Activated naive CD4-positive, alpha-beta T cell treated with anti-CD3 and anti-CD28 coated beads for 36 hours (primary cell): ENCODE measurements at regions not wholly inside any gene's neighbourhood (a gene's known extent, or its start where the extent isn't known, plus 50 kb on each side); places are given as distances from the start of the nearest gene placed in this dataset.
"Not testable (repeated sequence)": the region's sequence is repeated elsewhere in the genome, so short reads cannot be mapped to it uniquely, and the experiment has no call there.

Experiments
- CTCF ChIA-PET: fragments of 350-600 bp; sonication (Branson Sonifier 250); formaldehyde crosslinking; loops from one replicate; lab custom pipeline; 2021; ENCODE audit warnings: antibody characterized with exemption; lab: Charles Lee
- DNase-seq: peaks from one replicate; pipeline ENCODE4 v3.0.0-alpha.2; 2020
- H3K27ac Mint-ChIP-seq: one replicate; pipeline ENCODE4 v1.8.0; 2021; ENCODE audit warnings: mild to moderate bottlenecking, mixed read lengths
- H3K27me3 Mint-ChIP-seq: one replicate; pipeline ENCODE4 v1.8.0; 2021; ENCODE audit warnings: low read depth, mixed read lengths
- H3K36me3 Mint-ChIP-seq: one replicate; pipeline ENCODE4 v1.8.0; 2021; ENCODE audit warnings: low read depth, mixed read lengths
- H3K4me1 Mint-ChIP-seq: one replicate; pipeline ENCODE4 v1.8.0; 2021; ENCODE audit warnings: low read depth, mixed read lengths
- H3K4me3 Mint-ChIP-seq: one replicate; pipeline ENCODE4 v1.8.0; 2021; ENCODE audit warnings: mild to moderate bottlenecking, moderate library complexity, mixed read lengths
- H3K9me3 Mint-ChIP-seq: one replicate; pipeline ENCODE4 v1.8.0; 2021; ENCODE audit warnings: mixed read lengths
- intact Hi-C: fragments of 100-400 bp; cut with micrococcal nuclease; formaldehyde crosslinking; loops from one replicate; pipeline ENCODE4 v1.15.1; 2023

DNA sequence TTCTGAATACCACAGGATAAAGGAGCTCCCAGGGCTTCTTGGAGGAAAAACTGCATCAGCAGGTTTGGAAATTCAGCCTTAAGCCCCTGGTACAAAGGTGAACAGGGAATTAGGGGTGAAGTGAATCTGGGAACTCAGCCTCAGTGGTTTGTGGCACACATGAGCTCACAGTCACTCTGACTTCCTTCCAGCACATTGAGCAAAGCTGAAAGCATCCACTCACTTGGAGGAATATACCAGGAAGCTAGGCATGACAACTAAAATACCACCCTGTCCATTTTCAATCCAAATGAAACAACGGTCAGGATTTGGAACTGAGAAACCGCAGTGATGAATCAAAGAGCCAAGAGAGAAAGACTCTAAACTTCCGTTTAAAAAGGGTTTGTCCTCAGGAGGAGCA, 216.1 kb downstream of the ICOS start:
- Mint-ChIP-seq H3K27ac (no peak overlapping the region), H3K9me3 (no peaks in the 10 kb centered on the region), H3K36me3 (no peaks in the 10 kb centered on the region), H3K27me3 (peaks cover 3% of the 10 kb centered on the region), H3K4me3 (no peak overlapping the region), H3K4me1 (no peaks in the 10 kb centered on the region)
- intact Hi-C loops: no loop called here
- CTCF ChIA-PET: interaction anchor here (0.7 to 3.7 kb wide), 3 partner anchors 12 to 79 kb away, joined by 3 to 20 read pairs (median 4); no protein-coding TSS in a partner anchor
- DNase-seq: no peak

DNA sequence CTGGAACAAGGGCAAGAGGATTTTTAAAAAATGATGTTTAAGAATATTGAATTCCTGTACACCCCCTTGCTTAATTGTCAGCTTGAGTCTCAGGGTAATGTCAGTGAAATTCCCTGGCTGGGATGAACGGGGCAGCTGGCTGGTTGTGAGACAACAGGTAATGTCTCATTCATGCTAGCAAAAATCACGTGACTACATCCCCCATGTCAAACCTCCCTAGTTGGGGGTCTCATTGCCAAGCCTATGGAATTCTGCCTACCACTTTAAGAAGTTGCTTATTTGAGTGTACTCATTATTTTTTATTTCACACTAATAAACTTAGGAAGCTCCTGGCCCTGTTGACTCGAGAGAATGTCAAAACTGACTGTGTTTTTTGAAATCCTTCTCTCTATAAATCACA, 218.3 kb downstream of the ICOS start:
- Mint-ChIP-seq H3K27me3 (no peaks in the 10 kb centered on the region), H3K36me3 (no peaks in the 10 kb centered on the region), H3K4me1 (no peaks in the 10 kb centered on the region), H3K27ac (no peak overlapping the region), H3K4me3 (no peak overlapping the region), H3K9me3 (no peaks in the 10 kb centered on the region)
- intact Hi-C loops: no loop called here
- no peak for DNase-seq
- CTCF ChIA-PET: interaction anchor here (3.7 kb wide), 1 partner anchor 22 kb away, joined by 20 read pairs; no protein-coding TSS in a partner anchor

DNA sequence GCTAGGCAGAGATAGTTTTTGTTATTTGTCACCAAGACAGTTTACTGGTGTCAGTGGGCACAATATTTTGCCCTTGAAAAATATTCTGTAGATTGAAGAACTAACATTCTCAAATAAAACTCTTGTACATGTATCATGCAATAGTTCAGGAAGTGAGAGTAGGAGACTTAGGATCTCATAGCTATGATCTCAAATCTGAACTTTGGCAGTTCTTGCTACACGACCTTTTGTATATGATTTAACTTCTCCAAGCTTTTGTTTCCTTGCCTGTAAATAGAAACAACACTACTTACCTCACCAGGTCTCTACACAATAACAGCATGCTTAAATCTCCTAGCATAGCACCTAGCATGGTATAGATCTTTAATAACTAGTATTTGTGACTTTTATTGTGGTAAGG, 219.9 kb downstream of the ICOS start:
- intact Hi-C loops: no loop called here
- peaks cover under 1% of the 10 kb centered on the region for H3K27me3 Mint-ChIP-seq
- no peak for DNase-seq
- no peak overlapping the region for H3K4me3 Mint-ChIP-seq
- H3K27ac Mint-ChIP-seq: no peak overlapping the region
- H3K9me3 Mint-ChIP-seq: no peaks in the 10 kb centered on the region
- no peaks in the 10 kb centered on the region for H3K4me1 Mint-ChIP-seq
- CTCF ChIA-PET: interaction anchor here (0.6 kb wide), 1 partner anchor 167 kb away, joined by 4 read pairs; no protein-coding TSS in a partner anchor
- no peaks in the 10 kb centered on the region for H3K36me3 Mint-ChIP-seq

DNA sequence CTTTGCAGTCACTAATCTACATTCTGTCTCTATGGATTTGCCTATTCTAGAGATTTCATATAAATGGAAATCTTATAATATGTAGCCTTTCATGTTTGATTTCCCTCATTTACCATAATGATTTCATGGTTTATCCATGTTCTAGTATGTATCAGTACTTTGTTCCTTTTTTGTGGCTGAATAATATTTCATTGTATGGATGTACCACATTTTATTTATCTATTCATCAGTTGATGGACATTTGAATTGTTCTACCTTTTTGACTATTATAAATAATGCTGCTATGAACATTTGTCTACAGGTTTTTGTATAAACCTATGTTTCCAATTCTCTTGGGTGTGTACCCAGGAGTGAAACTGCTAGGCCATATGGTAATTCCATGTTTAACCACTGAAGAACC, 221.1 kb downstream of the ICOS start:
- CTCF ChIA-PET: no interaction called here
- H3K9me3 Mint-ChIP-seq: no peaks in the 10 kb centered on the region
- intact Hi-C loops: no loop called here
- H3K27ac Mint-ChIP-seq: no peak overlapping the region
- H3K36me3 Mint-ChIP-seq: no peaks in the 10 kb centered on the region
- peaks cover 5% of the 10 kb centered on the region for H3K27me3 Mint-ChIP-seq
- H3K4me3 Mint-ChIP-seq: no peak overlapping the region
- H3K4me1 Mint-ChIP-seq: no peaks in the 10 kb centered on the region
- no peak for DNase-seq

- no peak for DNase-seq
- H3K9me3 Mint-ChIP-seq: no peaks in the 10 kb centered on the region
- no peaks in the 10 kb centered on the region for H3K4me1 Mint-ChIP-seq
- intact Hi-C loops: no loop called here
- H3K4me3 Mint-ChIP-seq: no peak overlapping the region
- no peaks in the 10 kb centered on the region for H3K36me3 Mint-ChIP-seq
- CTCF ChIA-PET: interaction anchor here (0.6 to 1.8 kb wide), 4 partner anchors 14 to 102 kb away, joined by 3 to 8 read pairs (median 4); no protein-coding TSS in a partner anchor
- peaks cover 5% of the 10 kb centered on the region for H3K27me3 Mint-ChIP-seq
- no peak overlapping the region for H3K27ac Mint-ChIP-seq
Observed at GRCh38 chr2:204159526-204159925, 223.0 kb downstream of the ICOS start.

GRCh38 chr2:204160989-204161388, 224.4 kb downstream of the ICOS start:
- Mint-ChIP-seq H3K4me3 (no peak overlapping the region), H3K27me3 (peaks cover 8% of the 10 kb centered on the region), H3K4me1 (no peaks in the 10 kb centered on the region), H3K36me3 (no peaks in the 10 kb centered on the region), H3K27ac (no peak overlapping the region), H3K9me3 (no peaks in the 10 kb centered on the region)
- CTCF ChIA-PET: no interaction called here
- intact Hi-C loops: no loop called here
- DNase-seq: no peak

- no peaks in the 10 kb centered on the region for H3K4me1 Mint-ChIP-seq
- CTCF ChIA-PET: no interaction called here
- no peak for DNase-seq
Observed at GRCh38 chr2:204161886-204162285, 225.3 kb downstream of the ICOS start.

DNA sequence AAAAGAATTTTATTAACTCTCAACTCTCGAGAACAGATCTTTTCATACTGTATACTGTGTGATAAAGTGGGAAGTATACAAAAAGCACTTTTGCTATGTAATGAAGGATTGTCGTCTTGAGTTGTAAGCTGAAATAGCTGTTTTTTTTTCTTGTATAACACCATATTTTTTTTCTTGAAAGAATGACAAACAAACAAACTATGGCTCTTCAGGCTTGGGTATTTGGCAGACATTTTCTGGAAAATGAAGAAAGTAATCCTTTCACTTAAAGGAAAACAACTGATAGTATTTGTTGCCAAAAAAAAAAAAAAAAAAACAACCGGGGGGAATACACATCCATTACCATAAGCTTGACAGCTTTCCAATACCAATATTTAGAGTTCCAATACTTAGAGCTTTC, 230.4 kb downstream of the ICOS start:
- Mint-ChIP-seq H3K27me3 (peaks cover 3% of the 10 kb centered on the region), H3K4me1 (no peaks in the 10 kb centered on the region), H3K9me3 (no peaks in the 10 kb centered on the region), H3K27ac (no peak overlapping the region), H3K36me3 (no peaks in the 10 kb centered on the region), H3K4me3 (no peak overlapping the region)
- no peak for DNase-seq
- intact Hi-C loops: no loop called here
- CTCF ChIA-PET: interaction anchor here (0.6 to 2.0 kb wide), 3 partner anchors 22 to 92 kb away, joined by 3 to 9 read pairs (median 5); no protein-coding TSS in a partner anchor

More at GRCh38 chr2:204161886-204162285, 225.3 kb downstream of the ICOS start:
- H3K27me3 Mint-ChIP-seq: peaks cover 8% of the 10 kb centered on the region
- no peak overlapping the region for H3K27ac Mint-ChIP-seq
- intact Hi-C loops: no loop called here
- H3K4me3 Mint-ChIP-seq: no peak overlapping the region
- H3K36me3 Mint-ChIP-seq: no peaks in the 10 kb centered on the region
- no peaks in the 10 kb centered on the region for H3K9me3 Mint-ChIP-seq

- H3K27me3 Mint-ChIP-seq, H3K36me3 Mint-ChIP-seq, H3K27ac Mint-ChIP-seq, DNase-seq, H3K4me1 Mint-ChIP-seq, H3K4me3 Mint-ChIP-seq, intact Hi-C loops, H3K9me3 Mint-ChIP-seq: not testable (repeated sequence)
- CTCF ChIA-PET: interaction anchor here (0.6 to 1.1 kb wide), 2 partner anchors 50 to 93 kb away, joined by 3 to 5 read pairs; no protein-coding TSS in a partner anchor
Observed at GRCh38 chr2:204167670-204168069, 231.1 kb downstream of the ICOS start.

DNA sequence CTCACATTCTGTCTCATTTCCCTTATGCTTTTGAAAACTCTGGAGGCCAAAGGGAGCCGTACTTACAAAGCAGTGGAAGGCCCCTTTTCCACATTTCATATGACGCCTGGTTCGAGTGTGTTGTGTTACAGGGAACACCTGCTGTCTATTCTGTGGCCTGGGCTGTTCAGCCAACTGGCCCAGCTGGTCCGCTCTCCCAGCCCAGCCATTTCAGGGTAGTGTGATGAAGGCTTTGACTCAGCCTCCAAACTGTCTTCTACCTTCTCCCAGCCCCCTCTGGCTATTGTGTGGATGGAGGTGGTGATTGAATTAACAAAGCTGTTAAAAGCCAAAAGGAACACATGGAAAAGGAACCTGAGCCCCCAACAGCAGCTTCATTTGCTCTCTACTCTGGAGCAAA, 233.8 kb downstream of the ICOS start:
- Mint-ChIP-seq H3K9me3 (no peaks in the 10 kb centered on the region), H3K36me3 (no peaks in the 10 kb centered on the region), H3K27ac (no peak overlapping the region), H3K27me3 (peaks cover under 1% of the 10 kb centered on the region), H3K4me3 (no peak overlapping the region), H3K4me1 (no peaks in the 10 kb centered on the region)
- DNase-seq: no peak
- intact Hi-C loops: no loop called here
- CTCF ChIA-PET: no interaction called here

DNA sequence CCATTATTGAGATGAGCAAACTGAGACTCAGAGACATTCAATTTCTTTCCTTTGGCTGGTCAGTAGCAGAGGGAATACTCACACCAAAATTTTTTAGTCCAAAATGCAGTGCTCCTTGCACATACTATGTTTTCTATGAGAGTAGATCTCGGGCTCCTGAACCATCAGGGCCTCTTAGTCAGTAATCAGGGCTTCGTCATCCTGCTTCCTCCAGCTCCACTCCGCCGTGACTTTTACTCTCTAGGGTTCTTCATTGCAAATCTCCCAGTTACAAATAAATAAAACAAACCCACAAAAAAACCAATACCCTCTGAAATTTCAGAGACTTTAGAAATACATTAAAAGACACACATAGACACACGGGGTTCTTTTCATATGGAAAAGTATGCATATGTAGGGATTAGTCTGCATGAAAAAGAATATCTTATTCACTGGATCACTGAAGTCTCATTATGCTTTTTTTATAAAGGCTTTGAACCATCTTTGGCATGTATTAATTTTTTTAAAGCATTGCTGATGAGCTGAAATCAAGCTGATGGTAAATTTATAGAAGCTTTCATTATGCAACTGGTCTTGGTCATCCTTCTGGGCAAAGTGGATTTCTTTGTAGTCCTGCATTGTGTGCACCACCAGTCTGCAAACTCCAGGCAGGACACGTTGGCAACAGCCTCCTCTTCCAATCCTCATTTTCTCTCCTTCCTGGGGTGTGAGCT, 235.0 kb downstream of the ICOS start:
- H3K9me3 Mint-ChIP-seq: no peaks in the 10 kb centered on the region
- no peak for DNase-seq
- CTCF ChIA-PET: interaction anchor here (0.5 to 2.2 kb wide), 3 partner anchors 22 to 62 kb away, joined by 3 to 7 read pairs (median 4); no protein-coding TSS in a partner anchor
- H3K4me3 Mint-ChIP-seq: no peak overlapping the region
- H3K27me3 Mint-ChIP-seq: no peaks in the 10 kb centered on the region
- intact Hi-C loops: no loop called here
- H3K27ac Mint-ChIP-seq: no peak overlapping the region
- no peaks in the 10 kb centered on the region for H3K4me1 Mint-ChIP-seq
- no peaks in the 10 kb centered on the region for H3K36me3 Mint-ChIP-seq

DNA sequence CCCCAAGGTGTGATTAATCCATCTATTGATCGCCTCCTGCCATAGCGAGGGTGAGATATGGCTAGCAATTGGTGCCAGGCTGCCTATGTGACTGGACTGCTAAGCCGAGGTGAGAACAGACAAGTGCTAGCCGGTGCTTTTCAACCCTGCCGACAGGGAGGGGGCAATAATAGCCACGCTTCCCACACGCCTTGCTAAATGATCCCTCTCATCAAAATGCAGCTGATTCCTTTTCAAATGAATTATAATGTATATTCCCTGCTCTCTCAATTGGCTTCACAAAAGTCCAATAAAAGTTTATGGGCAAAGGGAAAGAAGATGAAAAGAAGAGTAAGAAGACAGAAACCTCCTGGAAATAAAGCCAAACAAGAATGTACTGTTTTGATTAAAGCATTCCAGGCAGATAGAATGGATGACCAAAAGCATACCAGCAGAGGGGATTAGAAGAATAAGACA, 235.6 kb downstream of the ICOS start:
- no peaks in the 10 kb centered on the region for H3K9me3 Mint-ChIP-seq
- H3K4me3 Mint-ChIP-seq: no peak overlapping the region
- no peaks in the 10 kb centered on the region for H3K4me1 Mint-ChIP-seq
- no peak overlapping the region for H3K27ac Mint-ChIP-seq
- DNase-seq: no peak
- intact Hi-C loops: no loop called here
- H3K36me3 Mint-ChIP-seq: no peaks in the 10 kb centered on the region
- H3K27me3 Mint-ChIP-seq: no peaks in the 10 kb centered on the region
- CTCF ChIA-PET: interaction anchor here (0.5 to 2.2 kb wide), 3 partner anchors 23 to 62 kb away, joined by 3 to 7 read pairs (median 4); no protein-coding TSS in a partner anchor

DNA sequence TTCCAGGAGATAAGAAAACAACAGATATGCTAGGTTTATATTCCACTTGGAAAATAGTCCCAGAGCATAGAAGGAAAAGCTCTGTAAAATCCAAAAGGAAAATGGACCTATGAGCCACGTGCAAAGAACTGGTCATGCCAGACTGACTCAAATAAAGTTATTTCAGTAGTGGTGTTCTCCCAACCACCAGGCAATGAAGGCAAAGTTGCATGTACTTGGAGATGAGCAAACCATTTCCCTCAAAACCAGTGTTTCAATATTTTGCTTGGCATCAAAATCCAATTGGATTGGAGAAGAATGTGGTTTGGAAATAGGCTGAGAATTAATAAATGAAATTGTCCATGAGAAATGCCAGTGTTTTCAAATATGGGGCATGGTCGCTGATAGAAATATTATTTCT, 237.5 kb downstream of the ICOS start:
- H3K36me3 Mint-ChIP-seq: no peaks in the 10 kb centered on the region
- DNase-seq: no peak
- CTCF ChIA-PET: no interaction called here

More for the DNA sequence above, 237.5 kb downstream of the ICOS start:
- Mint-ChIP-seq H3K27me3 (peaks cover 5% of the 10 kb centered on the region), H3K4me3 (no peak overlapping the region), H3K27ac (no peak overlapping the region), H3K4me1 (no peaks in the 10 kb centered on the region), H3K9me3 (no peaks in the 10 kb centered on the region)
- intact Hi-C loops: no loop called here
